ENCODE measurements at regions not wholly inside any gene's neighbourhood (a gene's known extent, or its start where the extent isn't known, plus 50 kb on each side); places are given as distances from the start of the nearest gene placed in this dataset.

DNA sequence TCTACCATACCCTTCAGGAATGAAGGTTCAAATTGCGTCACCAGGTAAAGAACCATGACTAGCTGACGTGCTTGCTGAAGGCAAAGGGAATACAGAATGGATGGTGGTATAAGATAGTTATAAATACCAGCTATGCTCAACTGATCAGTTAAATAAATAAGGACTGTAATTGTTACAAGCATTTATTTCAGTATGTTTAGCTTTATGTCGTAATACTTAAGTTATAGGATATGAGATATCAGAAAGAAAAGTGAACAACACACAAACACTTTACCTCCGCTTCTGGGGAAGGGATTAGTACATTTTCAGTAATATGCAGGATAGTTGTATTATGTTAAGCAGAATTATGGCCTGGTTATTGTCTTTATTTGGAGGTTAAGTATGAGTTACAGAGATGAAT, 416.1 kb downstream of the BTG1 start:
- TF ChIP-seq, protein P1, sequence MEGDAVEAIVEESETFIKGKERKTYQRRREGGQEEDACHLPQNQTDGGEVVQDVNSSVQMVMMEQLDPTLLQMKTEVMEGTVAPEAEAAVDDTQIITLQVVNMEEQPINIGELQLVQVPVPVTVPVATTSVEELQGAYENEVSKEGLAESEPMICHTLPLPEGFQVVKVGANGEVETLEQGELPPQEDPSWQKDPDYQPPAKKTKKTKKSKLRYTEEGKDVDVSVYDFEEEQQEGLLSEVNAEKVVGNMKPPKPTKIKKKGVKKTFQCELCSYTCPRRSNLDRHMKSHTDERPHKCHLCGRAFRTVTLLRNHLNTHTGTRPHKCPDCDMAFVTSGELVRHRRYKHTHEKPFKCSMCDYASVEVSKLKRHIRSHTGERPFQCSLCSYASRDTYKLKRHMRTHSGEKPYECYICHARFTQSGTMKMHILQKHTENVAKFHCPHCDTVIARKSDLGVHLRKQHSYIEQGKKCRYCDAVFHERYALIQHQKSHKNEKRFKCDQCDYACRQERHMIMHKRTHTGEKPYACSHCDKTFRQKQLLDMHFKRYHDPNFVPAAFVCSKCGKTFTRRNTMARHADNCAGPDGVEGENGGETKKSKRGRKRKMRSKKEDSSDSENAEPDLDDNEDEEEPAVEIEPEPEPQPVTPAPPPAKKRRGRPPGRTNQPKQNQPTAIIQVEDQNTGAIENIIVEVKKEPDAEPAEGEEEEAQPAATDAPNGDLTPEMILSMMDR (IDR thresholded peaks at IDR 0.05; ENCODE audit: poor library complexity), result no peak
- TF ChIP-seq EZH2phosphoT487 (IDR thresholded peaks at IDR 0.05; ENCODE audit: low read depth, severe bottlenecking, unreplicated experiment), result no peak

All from hepatocyte (in vitro differentiated cells).